ENCODE measurements at regions not wholly inside any gene's neighbourhood (a gene's known extent, or its start where the extent isn't known, plus 50 kb on each side); places are given as distances from the start of the nearest gene placed in this dataset.

DNA sequence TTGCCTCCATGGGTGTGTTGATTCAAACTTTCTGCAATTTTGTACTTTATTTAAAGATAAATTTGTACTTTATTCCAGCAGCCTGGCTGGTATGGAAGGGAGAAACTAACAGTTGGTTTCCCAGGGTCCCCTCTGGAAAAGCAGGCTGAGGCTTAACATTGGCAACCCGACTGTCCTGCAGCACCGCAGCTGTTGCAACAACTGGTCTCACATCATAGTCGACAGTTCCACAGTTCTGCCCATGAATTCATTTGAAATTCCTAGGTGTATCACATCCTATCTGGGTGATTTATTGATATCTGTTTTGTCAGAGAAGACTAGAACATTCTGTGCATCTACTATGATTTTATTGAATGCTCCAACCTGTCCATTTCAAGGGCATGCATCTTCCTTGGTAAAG, 98.8 kb upstream of the GATB start:
- ATAC-seq, result no peak

DNA sequence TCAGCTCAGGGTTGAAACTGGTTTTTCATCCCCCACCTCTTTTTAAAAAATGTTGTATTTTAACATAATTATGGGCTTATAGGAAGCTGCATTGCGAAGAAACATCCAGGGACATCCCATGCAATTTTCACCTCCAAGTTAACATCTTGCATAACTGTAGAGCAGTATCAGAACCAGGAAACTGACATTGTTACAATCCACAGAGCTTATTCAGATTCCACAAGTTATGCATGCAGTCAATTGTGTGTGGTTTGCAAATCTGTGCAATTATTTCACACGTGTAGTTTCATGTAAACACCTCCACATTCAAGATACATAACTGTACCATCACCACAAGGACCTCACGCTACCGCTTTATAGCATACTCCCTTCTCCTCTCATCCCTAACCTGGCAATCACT, 97.5 kb upstream of the GATB start:
- ATAC-seq, result no peak
- TF ChIP-seq PPARA (CRISPR knock-in tag; IDR thresholded peaks at IDR 0.05; ENCODE audit: borderline replicate concordance), result no peak
- TF ChIP-seq ZNF70 (CRISPR knock-in tag; IDR thresholded peaks at IDR 0.05), result no peak
- TF ChIP-seq, protein P1, sequence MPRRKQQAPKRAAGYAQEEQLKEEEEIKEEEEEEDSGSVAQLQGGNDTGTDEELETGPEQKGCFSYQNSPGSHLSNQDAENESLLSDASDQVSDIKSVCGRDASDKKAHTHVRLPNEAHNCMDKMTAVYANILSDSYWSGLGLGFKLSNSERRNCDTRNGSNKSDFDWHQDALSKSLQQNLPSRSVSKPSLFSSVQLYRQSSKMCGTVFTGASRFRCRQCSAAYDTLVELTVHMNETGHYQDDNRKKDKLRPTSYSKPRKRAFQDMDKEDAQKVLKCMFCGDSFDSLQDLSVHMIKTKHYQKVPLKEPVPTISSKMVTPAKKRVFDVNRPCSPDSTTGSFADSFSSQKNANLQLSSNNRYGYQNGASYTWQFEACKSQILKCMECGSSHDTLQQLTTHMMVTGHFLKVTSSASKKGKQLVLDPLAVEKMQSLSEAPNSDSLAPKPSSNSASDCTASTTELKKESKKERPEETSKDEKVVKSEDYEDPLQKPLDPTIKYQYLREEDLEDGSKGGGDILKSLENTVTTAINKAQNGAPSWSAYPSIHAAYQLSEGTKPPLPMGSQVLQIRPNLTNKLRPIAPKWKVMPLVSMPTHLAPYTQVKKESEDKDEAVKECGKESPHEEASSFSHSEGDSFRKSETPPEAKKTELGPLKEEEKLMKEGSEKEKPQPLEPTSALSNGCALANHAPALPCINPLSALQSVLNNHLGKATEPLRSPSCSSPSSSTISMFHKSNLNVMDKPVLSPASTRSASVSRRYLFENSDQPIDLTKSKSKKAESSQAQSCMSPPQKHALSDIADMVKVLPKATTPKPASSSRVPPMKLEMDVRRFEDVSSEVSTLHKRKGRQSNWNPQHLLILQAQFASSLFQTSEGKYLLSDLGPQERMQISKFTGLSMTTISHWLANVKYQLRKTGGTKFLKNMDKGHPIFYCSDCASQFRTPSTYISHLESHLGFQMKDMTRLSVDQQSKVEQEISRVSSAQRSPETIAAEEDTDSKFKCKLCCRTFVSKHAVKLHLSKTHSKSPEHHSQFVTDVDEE (CRISPR knock-in tag; IDR thresholded peaks at IDR 0.05), result no peak
- TF ChIP-seq ESRRG (CRISPR knock-in tag; IDR thresholded peaks at IDR 0.05), result no peak
- no peak for TF ChIP-seq ZFP3 (CRISPR knock-in tag; IDR thresholded peaks at IDR 0.05)
- TF ChIP-seq, protein P2, sequence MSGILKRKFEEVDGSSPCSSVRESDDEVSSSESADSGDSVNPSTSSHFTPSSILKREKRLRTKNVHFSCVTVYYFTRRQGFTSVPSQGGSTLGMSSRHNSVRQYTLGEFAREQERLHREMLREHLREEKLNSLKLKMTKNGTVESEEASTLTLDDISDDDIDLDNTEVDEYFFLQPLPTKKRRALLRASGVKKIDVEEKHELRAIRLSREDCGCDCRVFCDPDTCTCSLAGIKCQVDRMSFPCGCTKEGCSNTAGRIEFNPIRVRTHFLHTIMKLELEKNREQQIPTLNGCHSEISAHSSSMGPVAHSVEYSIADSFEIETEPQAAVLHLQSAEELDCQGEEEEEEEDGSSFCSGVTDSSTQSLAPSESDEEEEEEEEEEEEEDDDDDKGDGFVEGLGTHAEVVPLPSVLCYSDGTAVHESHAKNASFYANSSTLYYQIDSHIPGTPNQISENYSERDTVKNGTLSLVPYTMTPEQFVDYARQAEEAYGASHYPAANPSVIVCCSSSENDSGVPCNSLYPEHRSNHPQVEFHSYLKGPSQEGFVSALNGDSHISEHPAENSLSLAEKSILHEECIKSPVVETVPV (CRISPR knock-in tag; IDR thresholded peaks at IDR 0.05), result no peak
- TF ChIP-seq ZNF8 (CRISPR knock-in tag; IDR thresholded peaks at IDR 0.05), result no peak
- TF ChIP-seq TCF4 (CRISPR knock-in tag; IDR thresholded peaks at IDR 0.05; ENCODE audit: borderline replicate concordance), result no peak
- TF ChIP-seq OSR1 (CRISPR knock-in tag; IDR thresholded peaks at IDR 0.05), result no peak
- TF ChIP-seq SNAI2 (CRISPR knock-in tag; IDR thresholded peaks at IDR 0.05), result no peak
- TF ChIP-seq RARB (CRISPR knock-in tag; IDR thresholded peaks at IDR 0.05), result no peak

More for the DNA sequence above, 98.8 kb upstream of the GATB start:
- no peak for TF ChIP-seq ARNTL (CRISPR knock-in tag; IDR thresholded peaks at IDR 0.05; ENCODE audit: borderline replicate concordance, low read depth)

DNA sequence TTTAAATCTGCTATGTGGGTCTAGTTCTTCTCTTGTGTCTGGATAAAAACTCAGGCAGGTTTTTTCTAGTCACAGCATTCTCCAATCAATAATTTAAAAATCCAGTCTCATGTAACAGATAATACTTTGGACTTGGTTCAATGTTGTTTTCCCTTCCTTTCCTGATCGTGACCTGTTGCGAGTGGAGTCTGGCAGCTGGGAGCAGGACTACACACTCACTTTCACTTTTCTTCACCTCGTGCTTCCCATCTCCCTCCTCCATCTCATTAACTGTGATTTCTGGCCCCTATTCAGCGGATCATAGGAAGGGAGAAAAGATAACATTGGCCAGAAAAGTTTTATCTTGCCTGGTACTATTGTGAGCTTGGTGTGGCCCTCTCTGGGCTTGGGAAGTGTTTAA, 96.6 kb upstream of the GATB start:
- no peak for TF ChIP-seq PPARA (CRISPR knock-in tag; IDR thresholded peaks at IDR 0.05; ENCODE audit: borderline replicate concordance)
- no peak for TF ChIP-seq TCF4 (CRISPR knock-in tag; IDR thresholded peaks at IDR 0.05; ENCODE audit: borderline replicate concordance)
- TF ChIP-seq OSR1 (CRISPR knock-in tag; IDR thresholded peaks at IDR 0.05), result no peak
- TF ChIP-seq, protein P3, sequence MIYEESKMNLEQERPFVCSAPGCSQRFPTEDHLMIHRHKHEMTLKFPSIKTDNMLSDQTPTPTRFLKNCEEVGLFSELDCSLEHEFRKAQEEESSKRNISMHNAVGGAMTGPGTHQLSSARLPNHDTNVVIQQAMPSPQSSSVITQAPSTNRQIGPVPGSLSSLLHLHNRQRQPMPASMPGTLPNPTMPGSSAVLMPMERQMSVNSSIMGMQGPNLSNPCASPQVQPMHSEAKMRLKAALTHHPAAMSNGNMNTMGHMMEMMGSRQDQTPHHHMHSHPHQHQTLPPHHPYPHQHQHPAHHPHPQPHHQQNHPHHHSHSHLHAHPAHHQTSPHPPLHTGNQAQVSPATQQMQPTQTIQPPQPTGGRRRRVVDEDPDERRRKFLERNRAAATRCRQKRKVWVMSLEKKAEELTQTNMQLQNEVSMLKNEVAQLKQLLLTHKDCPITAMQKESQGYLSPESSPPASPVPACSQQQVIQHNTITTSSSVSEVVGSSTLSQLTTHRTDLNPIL (CRISPR knock-in tag; IDR thresholded peaks at IDR 0.05; ENCODE audit: low read depth), result no peak
- TF ChIP-seq ESRRG (CRISPR knock-in tag; IDR thresholded peaks at IDR 0.05), result no peak
- TF ChIP-seq, protein P4, sequence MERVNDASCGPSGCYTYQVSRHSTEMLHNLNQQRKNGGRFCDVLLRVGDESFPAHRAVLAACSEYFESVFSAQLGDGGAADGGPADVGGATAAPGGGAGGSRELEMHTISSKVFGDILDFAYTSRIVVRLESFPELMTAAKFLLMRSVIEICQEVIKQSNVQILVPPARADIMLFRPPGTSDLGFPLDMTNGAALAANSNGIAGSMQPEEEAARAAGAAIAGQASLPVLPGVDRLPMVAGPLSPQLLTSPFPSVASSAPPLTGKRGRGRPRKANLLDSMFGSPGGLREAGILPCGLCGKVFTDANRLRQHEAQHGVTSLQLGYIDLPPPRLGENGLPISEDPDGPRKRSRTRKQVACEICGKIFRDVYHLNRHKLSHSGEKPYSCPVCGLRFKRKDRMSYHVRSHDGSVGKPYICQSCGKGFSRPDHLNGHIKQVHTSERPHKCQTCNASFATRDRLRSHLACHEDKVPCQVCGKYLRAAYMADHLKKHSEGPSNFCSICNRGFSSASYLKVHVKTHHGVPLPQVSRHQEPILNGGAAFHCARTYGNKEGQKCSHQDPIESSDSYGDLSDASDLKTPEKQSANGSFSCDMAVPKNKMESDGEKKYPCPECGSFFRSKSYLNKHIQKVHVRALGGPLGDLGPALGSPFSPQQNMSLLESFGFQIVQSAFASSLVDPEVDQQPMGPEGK (CRISPR knock-in tag; IDR thresholded peaks at IDR 0.05; ENCODE audit: borderline replicate concordance), result no peak
- TF ChIP-seq ZNF565 (CRISPR knock-in tag; conservative IDR thresholded peaks at IDR 0.05; ENCODE audit: low read depth), result no peak
- no peak for TF ChIP-seq BACH2 (CRISPR knock-in tag; IDR thresholded peaks at IDR 0.05; ENCODE audit: borderline replicate concordance)
- TF ChIP-seq ZC3H10 (CRISPR knock-in tag; IDR thresholded peaks at IDR 0.05), result no peak
- ATAC-seq, result no peak

DNA sequence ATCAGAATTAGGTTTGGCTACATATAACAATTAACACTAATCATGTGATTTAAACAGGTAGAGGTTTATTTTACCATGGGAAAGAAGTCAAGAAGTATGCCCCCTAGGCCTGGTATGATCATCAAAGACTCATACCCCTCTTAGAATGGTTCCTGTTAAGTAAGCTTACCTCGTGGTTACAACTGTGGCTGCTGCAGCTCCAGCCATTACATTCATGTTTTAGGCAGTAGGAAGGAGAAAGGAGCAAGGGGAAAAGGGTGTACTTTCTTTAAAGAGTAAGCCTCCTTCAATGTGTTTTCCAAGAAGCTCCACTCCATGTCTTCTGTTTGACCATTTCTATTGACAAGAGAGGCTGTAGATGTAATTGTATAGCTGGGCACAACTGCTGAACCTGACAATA, 94.9 kb upstream of the GATB start:
- TF ChIP-seq ARNTL (CRISPR knock-in tag; IDR thresholded peaks at IDR 0.05; ENCODE audit: borderline replicate concordance, low read depth), result no peak
- TF ChIP-seq, protein P3 (CRISPR knock-in tag; IDR thresholded peaks at IDR 0.05; ENCODE audit: low read depth), result no peak
- no peak for TF ChIP-seq BACH2 (CRISPR knock-in tag; IDR thresholded peaks at IDR 0.05; ENCODE audit: borderline replicate concordance)
- ATAC-seq, result no peak

DNA sequence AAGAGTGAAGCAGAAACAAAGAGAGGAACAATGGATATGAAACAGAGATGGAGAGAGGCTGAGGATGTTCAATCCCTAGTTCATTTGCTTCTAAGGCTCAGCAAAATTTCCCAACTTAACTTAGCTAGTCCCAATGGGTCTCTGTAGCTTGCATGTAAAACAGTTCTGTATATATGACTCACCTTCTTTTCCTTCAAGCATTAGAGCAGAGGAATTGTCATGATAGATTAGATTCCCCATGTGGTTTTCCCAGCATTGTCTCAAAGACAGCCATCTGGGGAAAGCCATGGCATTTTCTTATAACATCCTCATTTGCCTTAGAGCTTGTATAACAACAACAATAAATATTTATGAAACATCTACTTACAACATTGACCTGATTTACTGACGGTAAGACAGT, 93.9 kb upstream of the GATB start:
- no peak for ATAC-seq
- TF ChIP-seq TOX (CRISPR knock-in tag; IDR thresholded peaks at IDR 0.05; ENCODE audit: borderline replicate concordance) (no peak), ZFP3 (CRISPR knock-in tag; IDR thresholded peaks at IDR 0.05) (no peak), CSDC2 (CRISPR knock-in tag; IDR thresholded peaks at IDR 0.05) (no peak)
- TF ChIP-seq, protein P2 (CRISPR knock-in tag; IDR thresholded peaks at IDR 0.05), result no peak
- TF ChIP-seq, protein P4 (CRISPR knock-in tag; IDR thresholded peaks at IDR 0.05; ENCODE audit: borderline replicate concordance), result no peak
- TF ChIP-seq, protein P5, sequence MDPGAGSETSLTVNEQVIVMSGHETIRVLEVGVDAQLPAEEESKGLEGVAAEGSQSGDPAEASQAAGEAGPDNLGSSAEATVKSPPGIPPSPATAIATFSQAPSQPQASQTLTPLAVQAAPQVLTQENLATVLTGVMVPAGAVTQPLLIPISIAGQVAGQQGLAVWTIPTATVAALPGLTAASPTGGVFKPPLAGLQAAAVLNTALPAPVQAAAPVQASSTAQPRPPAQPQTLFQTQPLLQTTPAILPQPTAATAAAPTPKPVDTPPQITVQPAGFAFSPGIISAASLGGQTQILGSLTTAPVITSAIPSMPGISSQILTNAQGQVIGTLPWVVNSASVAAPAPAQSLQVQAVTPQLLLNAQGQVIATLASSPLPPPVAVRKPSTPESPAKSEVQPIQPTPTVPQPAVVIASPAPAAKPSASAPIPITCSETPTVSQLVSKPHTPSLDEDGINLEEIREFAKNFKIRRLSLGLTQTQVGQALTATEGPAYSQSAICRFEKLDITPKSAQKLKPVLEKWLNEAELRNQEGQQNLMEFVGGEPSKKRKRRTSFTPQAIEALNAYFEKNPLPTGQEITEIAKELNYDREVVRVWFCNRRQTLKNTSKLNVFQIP (CRISPR knock-in tag; IDR thresholded peaks at IDR 0.05; ENCODE audit: borderline replicate concordance, low read depth), result no peak
